HEK293T (cell line): ENCODE measurements at regions not wholly inside any gene's neighbourhood (a gene's known extent, or its start where the extent isn't known, plus 50 kb on each side); places are given as distances from the start of the nearest gene placed in this dataset.

Experiments
- BHLHE40 ChIP-seq: fragments of 450-650 bp; IDR thresholded peaks from 2 replicates; pipeline ENCODE4 v1.6.1; 2016; ENCODE audit warnings: mild to moderate bottlenecking, moderate library complexity, borderline replicate concordance
- CTBP1 ChIP-seq: fragments of 450-650 bp; IDR thresholded peaks from 2 replicates; pipeline ENCODE4 v1.6.1; 2016; ENCODE audit warnings: borderline replicate concordance
- ELF4 ChIP-seq: fragments of 450-650 bp; IDR thresholded peaks from 2 replicates; pipeline ENCODE4 v1.6.1; 2017; ENCODE audit warnings: antibody characterized with exemption
- FOXA1 ChIP-seq: fragments of 450-650 bp; IDR thresholded peaks from 2 replicates; pipeline ENCODE4 v1.6.1; 2016; ENCODE audit warnings: mild to moderate bottlenecking
- FOXK2 ChIP-seq: fragments of 450-650 bp; IDR thresholded peaks from 2 replicates; pipeline ENCODE4 v1.6.1; 2016; ENCODE audit warnings: mild to moderate bottlenecking
- FOXM1 ChIP-seq: fragments of 450-650 bp; IDR thresholded peaks from 2 replicates; pipeline ENCODE4 v1.6.1; 2017; ENCODE audit warnings: mild to moderate bottlenecking, borderline replicate concordance
- HDGF ChIP-seq: fragments of 450-650 bp; IDR thresholded peaks from 2 replicates; pipeline ENCODE4 v1.6.1; 2017; ENCODE audit warnings: antibody characterized with exemption, borderline replicate concordance
- L3MBTL2 ChIP-seq: fragments of 450-650 bp; conservative IDR thresholded peaks from 2 replicates; pipeline ENCODE4 v1.6.1; 2016; ENCODE audit warnings: mild to moderate bottlenecking
- LEF1 ChIP-seq: fragments of 450-650 bp; IDR thresholded peaks from 2 replicates; pipeline ENCODE4 v1.6.1; 2017; ENCODE audit warnings: mild to moderate bottlenecking, borderline replicate concordance
- NFRKB ChIP-seq: fragments of 450-650 bp; IDR thresholded peaks from 2 replicates; pipeline ENCODE4 v1.6.1; 2016; ENCODE audit warnings: mild to moderate bottlenecking, moderate library complexity
- SP1 ChIP-seq: fragments of 450-650 bp; IDR thresholded peaks from 2 replicates; pipeline ENCODE4 v1.6.1; 2017
- SUZ12 ChIP-seq: fragments of 450-650 bp; IDR thresholded peaks from 2 replicates; pipeline ENCODE4 v1.6.1; 2016; ENCODE audit warnings: mild to moderate bottlenecking
- TARDBP ChIP-seq: fragments of 450-650 bp; IDR thresholded peaks from 2 replicates; pipeline ENCODE4 v1.6.1; 2016
- ZNF384 ChIP-seq: fragments of 450-650 bp; IDR thresholded peaks from 2 replicates; pipeline ENCODE4 v1.6.1; 2016

GRCh38 chr4:100633269-100633668, 115.4 kb upstream of the EMCN start:
- no peak for TF ChIP-seq CTBP1
- no peak for TF ChIP-seq TARDBP
- no peak for TF ChIP-seq SP1
- TF ChIP-seq ELF4, result no peak
- no peak for TF ChIP-seq FOXK2
- TF ChIP-seq SUZ12, result no peak
- no peak for TF ChIP-seq FOXA1
- TF ChIP-seq LEF1, result no peak
- TF ChIP-seq ZNF384, result no peak
- TF ChIP-seq FOXM1, result no peak
- no peak for TF ChIP-seq L3MBTL2
- TF ChIP-seq BHLHE40, result no peak
- no peak for TF ChIP-seq NFRKB
- TF ChIP-seq HDGF, result no peak
